ENCODE measurements at regions not wholly inside any gene's neighbourhood (a gene's known extent, or its start where the extent isn't known, plus 50 kb on each side); places are given as distances from the start of the nearest gene placed in this dataset.

DNA sequence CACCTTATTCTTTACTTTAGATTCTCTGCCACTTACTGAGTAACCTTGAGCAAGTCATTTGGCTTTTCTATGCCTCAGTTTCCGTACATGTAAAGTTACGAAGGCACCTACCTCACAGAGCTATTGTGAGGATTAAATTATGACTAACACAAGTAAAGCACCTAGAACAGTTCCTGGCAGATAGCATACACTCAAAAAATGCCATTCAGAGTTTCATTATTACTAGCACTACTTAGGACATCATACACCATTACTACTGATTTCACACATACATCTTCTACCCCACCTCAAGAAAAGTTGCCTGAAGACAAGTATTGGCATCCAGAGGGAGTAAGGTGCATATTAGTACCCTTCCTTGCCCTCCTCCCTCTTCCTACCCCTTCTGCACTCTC is 107.8 kb downstream of the OGFRL1 start:
- H3K27ac ChIP-seq: no peak overlapping the region
- H3K4me3 ChIP-seq (ENCODE audit: low read depth, low read length): no peak overlapping the region
- no peaks in the 10 kb centered on the region for H3K27me3 ChIP-seq (replicated peaks)
- DNase-seq: no peak
- peaks cover 13% of the 10 kb centered on the region for H3K36me3 ChIP-seq (replicated peaks)
- in situ Hi-C loops (cut with HindIII; ENCODE audit: low pct_ligation_motif_present, low sequenced_read_pairs): loop anchor here (25.0 kb wide), 1 partner anchor 91 kb away; no protein-coding TSS in a partner anchor
- TF ChIP-seq, protein P1, sequence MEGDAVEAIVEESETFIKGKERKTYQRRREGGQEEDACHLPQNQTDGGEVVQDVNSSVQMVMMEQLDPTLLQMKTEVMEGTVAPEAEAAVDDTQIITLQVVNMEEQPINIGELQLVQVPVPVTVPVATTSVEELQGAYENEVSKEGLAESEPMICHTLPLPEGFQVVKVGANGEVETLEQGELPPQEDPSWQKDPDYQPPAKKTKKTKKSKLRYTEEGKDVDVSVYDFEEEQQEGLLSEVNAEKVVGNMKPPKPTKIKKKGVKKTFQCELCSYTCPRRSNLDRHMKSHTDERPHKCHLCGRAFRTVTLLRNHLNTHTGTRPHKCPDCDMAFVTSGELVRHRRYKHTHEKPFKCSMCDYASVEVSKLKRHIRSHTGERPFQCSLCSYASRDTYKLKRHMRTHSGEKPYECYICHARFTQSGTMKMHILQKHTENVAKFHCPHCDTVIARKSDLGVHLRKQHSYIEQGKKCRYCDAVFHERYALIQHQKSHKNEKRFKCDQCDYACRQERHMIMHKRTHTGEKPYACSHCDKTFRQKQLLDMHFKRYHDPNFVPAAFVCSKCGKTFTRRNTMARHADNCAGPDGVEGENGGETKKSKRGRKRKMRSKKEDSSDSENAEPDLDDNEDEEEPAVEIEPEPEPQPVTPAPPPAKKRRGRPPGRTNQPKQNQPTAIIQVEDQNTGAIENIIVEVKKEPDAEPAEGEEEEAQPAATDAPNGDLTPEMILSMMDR (IDR thresholded peaks at IDR 0.05; ENCODE audit: low read depth, low read length, missing control alignments): no peak

DNA sequence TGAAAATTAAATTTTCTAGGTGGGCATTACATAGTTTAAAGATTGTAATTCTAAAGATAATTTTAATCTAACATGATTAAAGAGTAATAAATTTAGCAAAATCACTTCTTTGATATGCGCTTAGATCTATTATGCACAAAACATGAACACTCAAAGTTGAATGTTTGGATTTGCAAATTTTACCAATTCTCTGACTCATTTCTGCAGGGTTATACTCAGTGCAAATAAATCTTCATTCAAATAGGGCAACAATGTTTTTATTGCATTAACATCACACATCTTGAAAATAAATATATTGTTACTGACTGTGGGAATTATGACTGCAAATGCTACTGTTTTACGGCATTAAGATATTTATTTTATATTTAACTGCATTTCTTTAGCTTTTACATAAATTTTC is 110.7 kb downstream of the OGFRL1 start:
- in situ Hi-C loops (cut with HindIII; ENCODE audit: low pct_ligation_motif_present, low sequenced_read_pairs): loop anchor here (25.0 kb wide), 1 partner anchor 88 kb away; no protein-coding TSS in a partner anchor
- TF ChIP-seq, protein P1 (IDR thresholded peaks at IDR 0.05; ENCODE audit: low read depth, low read length, missing control alignments): no peak
- Histone ChIP-seq H3K27me3 (replicated peaks) (no peaks in the 10 kb centered on the region), H3K4me3 (ENCODE audit: low read depth, low read length) (no peak overlapping the region), H3K36me3 (replicated peaks) (peaks cover 17% of the 10 kb centered on the region), H3K27ac (no peak overlapping the region)
- DNase-seq: no peak

DNA sequence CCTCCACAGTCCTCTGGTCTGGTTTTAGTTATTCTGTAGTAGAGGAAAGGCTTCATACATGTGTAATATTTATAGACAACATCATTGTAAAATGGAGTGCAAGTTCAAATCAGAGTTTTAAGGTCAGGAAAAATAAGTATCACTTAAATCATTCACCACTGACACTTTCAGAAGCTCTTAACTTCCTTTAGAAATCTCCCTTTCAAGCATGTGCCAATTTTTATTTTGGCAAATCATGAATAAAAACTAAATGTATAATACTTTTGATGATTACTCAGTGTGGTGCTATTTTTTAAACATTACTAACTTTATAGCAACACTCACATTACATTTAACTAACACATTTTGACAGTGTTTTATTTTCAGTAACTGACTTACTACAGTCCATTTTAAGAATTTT is 112.2 kb downstream of the OGFRL1 start:
- in situ Hi-C loops (cut with HindIII; ENCODE audit: low pct_ligation_motif_present, low sequenced_read_pairs): no loop called here
- no peak overlapping the region for H3K4me3 ChIP-seq (ENCODE audit: low read depth, low read length)
- peaks cover 17% of the 10 kb centered on the region for H3K36me3 ChIP-seq (replicated peaks)
- TF ChIP-seq, protein P1 (IDR thresholded peaks at IDR 0.05; ENCODE audit: low read depth, low read length, missing control alignments): no peak
- no peak for DNase-seq
- H3K27ac ChIP-seq: peak overlapping the region; percentile 49
- H3K27me3 ChIP-seq (replicated peaks): no peaks in the 10 kb centered on the region

DNA sequence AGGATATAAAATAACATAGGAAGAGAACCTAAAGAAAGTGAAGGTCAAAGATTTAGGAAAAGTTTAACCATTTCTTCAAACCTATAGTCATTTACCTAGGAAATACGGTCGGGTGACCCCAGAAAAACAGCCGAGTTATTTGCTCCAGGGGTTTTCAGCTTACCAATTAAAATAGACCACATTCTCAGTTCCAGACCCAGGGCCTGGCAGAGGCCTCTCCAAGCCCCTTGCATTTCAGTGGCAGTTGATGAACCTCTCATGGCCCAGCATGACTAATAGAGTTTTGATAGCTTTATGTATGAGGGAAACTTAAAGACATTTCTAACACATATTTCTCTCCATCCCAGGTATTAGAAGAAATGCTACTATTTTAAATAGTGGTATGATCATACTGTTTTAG is 113.5 kb downstream of the OGFRL1 start:
- DNase-seq: no peak
- Histone ChIP-seq H3K4me3 (ENCODE audit: low read depth, low read length) (no peak overlapping the region), H3K36me3 (replicated peaks) (peaks cover 15% of the 10 kb centered on the region), H3K27me3 (replicated peaks) (no peaks in the 10 kb centered on the region), H3K27ac (peak overlapping the region; percentile 98)
- in situ Hi-C loops (cut with HindIII; ENCODE audit: low pct_ligation_motif_present, low sequenced_read_pairs): no loop called here
- TF ChIP-seq, protein P1 (IDR thresholded peaks at IDR 0.05; ENCODE audit: low read depth, low read length, missing control alignments): no peak

DNA sequence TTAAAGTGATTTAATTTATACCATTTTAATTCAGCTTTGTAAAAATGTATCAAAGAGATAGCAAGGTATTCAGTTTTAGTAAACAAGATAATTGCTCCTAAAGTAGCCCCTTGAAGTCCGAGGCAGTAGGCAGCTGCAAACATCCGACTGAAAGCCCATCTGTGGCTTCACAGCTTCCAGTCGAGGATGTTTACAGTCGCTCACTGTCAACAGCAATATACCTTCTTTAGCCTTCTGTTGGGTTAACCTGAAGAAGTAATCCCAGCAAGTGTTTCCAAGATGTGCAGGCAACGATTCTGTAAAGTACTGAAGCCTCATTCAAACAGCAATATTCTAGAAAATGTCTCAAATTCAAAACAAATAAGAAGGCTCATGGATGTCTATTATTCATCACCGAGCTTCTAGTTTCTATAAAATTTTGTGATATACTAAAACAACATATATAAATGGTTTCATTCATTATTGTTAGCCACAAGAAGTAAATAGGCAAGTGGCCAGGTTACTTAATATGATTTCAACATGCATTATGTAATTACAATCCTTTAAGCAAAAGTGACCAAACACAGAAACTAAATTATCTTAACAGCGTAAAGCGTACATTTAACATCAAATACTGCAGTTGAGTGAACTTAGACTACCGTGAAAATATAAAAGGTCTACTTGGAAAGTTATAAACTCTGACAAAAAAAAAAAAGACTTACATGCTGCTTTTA is 115.0 kb downstream of the OGFRL1 start:
- peaks cover 8% of the 10 kb centered on the region for H3K36me3 ChIP-seq (replicated peaks)
- H3K27ac ChIP-seq: peak overlapping the region; percentile 98
- peak overlapping the region; percentile 53 for H3K4me3 ChIP-seq (ENCODE audit: low read depth, low read length)
- TF ChIP-seq, protein P1 (IDR thresholded peaks at IDR 0.05; ENCODE audit: low read depth, low read length, missing control alignments): no peak
- H3K27me3 ChIP-seq (replicated peaks): no peaks in the 10 kb centered on the region
- in situ Hi-C loops (cut with HindIII; ENCODE audit: low pct_ligation_motif_present, low sequenced_read_pairs): no loop called here
- no peak for DNase-seq

All from brain microvascular endothelial cell (primary cell).